ENCODE measurements at regions not wholly inside any gene's neighbourhood (a gene's known extent, or its start where the extent isn't known, plus 50 kb on each side); places are given as distances from the start of the nearest gene placed in this dataset.
A peak's percentile ranks its signal among the peaks of the same experiment; 100 is the strongest.

GRCh38 chr6:33927616-33928015, 123.8 kb upstream of the MLN start (continued):
- TF ChIP-seq AR (CRISPR knock-in tag; IDR thresholded peaks at IDR 0.05) (no peak), ZNF317 (CRISPR knock-in tag; IDR thresholded peaks at IDR 0.05; ENCODE audit: borderline replicate concordance, low read depth) (no peak), KAT7 (CRISPR knock-in tag; IDR thresholded peaks at IDR 0.05; ENCODE audit: borderline replicate concordance) (no peak), MYBL2 (CRISPR knock-in tag; IDR thresholded peaks at IDR 0.05) (no peak), ZNF219 (CRISPR knock-in tag; IDR thresholded peaks at IDR 0.05; ENCODE audit: borderline replicate concordance) (no peak), ZBTB21 (CRISPR knock-in tag; IDR thresholded peaks at IDR 0.05; ENCODE audit: borderline replicate concordance) (no peak), NR3C1 (CRISPR knock-in tag; conservative IDR thresholded peaks at IDR 0.05; ENCODE audit: low read depth) (no peak), E2F1 (CRISPR knock-in tag; IDR thresholded peaks at IDR 0.05) (no peak)

GRCh38 chr6:33927112-33927511, 123.3 kb upstream of the MLN start:
- H3K9me3 Mint-ChIP-seq = peaks cover 15% of the 10 kb centered on the region
- H3K27ac Mint-ChIP-seq = no peak overlapping the region
- DNase-seq (ENCODE audit: low spot score) = no peak

More at GRCh38 chr6:33927112-33927511, 123.3 kb upstream of the MLN start:
- CTCF ChIA-PET = interaction anchor here (0.6 to 2.0 kb wide), 16 partner anchors 8 to 269 kb away, joined by 3 to 15 read pairs (median 4); partner anchors contain the start of gene IP6K3
- no peak for TF ChIP-seq ZBTB43 (CRISPR knock-in tag; IDR thresholded peaks at IDR 0.05)
- TF ChIP-seq ARID4B (CRISPR knock-in tag; IDR thresholded peaks at IDR 0.05; ENCODE audit: borderline replicate concordance) = no peak
- no peak for TF ChIP-seq TEAD1 (CRISPR knock-in tag; IDR thresholded peaks at IDR 0.05)
- TF ChIP-seq ESRRA (CRISPR knock-in tag; IDR thresholded peaks at IDR 0.05; ENCODE audit: borderline replicate concordance) = no peak
- no peak for TF ChIP-seq TEAD4 (CRISPR knock-in tag; IDR thresholded peaks at IDR 0.05)
- TF ChIP-seq NFE2L1 (CRISPR knock-in tag; IDR thresholded peaks at IDR 0.05) = no peak
- TF ChIP-seq IRF2 (CRISPR knock-in tag; IDR thresholded peaks at IDR 0.05; ENCODE audit: borderline replicate concordance, low read depth) = no peak
- TF ChIP-seq FOXP1 (CRISPR knock-in tag; IDR thresholded peaks at IDR 0.05; ENCODE audit: borderline replicate concordance) = no peak
- TF ChIP-seq ZNF219 (CRISPR knock-in tag; IDR thresholded peaks at IDR 0.05; ENCODE audit: borderline replicate concordance) = no peak
- TF ChIP-seq CTCF (IDR thresholded peaks at IDR 0.05) = no peak
- Mint-ChIP-seq H3K4me3 (no peak overlapping the region), H3K27me3 (ENCODE audit: low read depth) (peaks cover 7% of the 10 kb centered on the region; the same call in 1 of the 2 replicates), H3K4me1 (peaks cover 18% of the 10 kb centered on the region), H3K36me3 (peaks cover 4% of the 10 kb centered on the region)
- POLR2A ChIA-PET = interaction anchor here (0.6 to 1.3 kb wide), 3 partner anchors 25 to 56 kb away, joined by 3 read pairs; no protein-coding TSS in a partner anchor
- peak; percentile 16 for ATAC-seq
